ENCODE measurements at regions not wholly inside any gene's neighbourhood (a gene's known extent, or its start where the extent isn't known, plus 50 kb on each side); places are given as distances from the start of the nearest gene placed in this dataset.
"Not testable (repeated sequence)": the region's sequence is repeated elsewhere in the genome, so short reads cannot be mapped to it uniquely, and the experiment has no call there.

DNA sequence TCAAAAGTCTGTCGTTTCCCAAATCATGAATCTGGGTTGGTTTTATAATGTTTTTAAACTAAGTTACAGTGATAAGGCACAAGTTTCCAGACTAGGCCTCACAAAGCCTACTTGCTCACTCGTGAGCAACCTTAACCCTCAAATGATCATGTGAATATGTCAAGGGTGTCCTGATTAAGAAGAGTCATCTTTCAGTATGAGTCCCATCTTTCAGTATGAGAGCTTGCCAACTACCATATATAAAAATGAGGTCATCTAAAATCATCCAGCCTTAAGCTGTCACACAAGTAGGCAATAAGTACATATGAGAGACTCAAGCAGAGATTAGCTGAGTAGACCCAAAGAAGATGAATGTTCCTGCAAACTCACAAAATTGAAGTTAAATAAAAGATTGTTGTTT, 668.4 kb upstream of the FAM174A start:
- DNase-seq: no peak

DNA sequence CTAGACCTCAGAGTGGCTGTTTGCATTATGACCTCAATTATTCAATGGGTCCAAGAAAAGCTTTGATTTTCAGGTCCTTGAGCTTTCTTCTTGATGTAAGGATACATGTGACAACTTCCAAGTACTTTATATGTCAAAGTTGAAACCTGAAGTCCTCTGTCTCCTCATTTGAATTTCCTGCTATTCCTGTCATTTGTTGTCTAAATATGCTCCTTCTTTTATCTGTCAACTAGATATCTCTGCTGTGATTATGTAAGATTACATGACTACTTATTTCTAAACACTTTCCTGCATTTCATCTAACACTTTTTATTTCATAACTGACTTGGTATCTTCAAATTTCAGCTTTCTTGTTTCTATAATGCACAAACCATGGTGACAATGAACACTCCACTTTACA, 670.0 kb upstream of the FAM174A start:
- no peak for DNase-seq

DNA sequence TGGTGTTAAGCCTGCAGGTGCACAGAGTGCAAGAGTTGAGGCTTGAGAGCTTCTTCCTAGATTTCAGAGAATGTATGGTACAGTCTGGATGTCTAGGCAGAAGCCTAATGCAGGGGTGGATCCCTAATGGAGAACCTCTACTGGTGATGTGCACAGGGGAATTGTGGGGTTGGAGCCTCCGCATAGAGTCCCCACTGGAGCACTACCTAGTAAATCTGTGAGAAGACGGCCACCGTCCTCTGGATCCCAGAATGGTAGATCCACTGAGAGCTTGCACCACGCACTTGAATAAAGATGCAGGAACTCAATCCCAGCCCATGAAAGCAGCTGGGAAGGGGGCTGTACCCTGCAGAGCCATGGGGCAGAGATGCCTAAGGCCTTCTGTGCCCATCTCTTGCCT, 699.4 kb upstream of the FAM174A start:
- no peak for DNase-seq

DNA sequence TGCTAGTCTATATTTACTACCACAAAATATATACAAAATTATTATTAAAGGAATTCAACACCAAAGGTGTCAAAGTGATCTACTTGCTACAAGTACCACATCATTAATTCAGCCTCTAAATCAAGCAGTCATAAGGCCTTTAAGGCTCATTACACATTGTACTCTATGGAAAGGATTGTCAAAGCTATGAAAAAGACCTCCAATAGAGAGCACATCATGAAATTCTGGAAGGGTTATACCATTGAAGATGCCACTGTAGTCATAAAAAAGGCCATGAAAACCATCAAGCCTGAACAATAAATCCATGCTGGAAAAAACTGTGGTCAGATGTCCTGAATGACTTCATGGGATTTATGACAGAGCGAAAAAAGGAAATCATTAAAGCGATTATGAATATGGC, 708.0 kb upstream of the FAM174A start:
- DNase-seq: no peak

DNA sequence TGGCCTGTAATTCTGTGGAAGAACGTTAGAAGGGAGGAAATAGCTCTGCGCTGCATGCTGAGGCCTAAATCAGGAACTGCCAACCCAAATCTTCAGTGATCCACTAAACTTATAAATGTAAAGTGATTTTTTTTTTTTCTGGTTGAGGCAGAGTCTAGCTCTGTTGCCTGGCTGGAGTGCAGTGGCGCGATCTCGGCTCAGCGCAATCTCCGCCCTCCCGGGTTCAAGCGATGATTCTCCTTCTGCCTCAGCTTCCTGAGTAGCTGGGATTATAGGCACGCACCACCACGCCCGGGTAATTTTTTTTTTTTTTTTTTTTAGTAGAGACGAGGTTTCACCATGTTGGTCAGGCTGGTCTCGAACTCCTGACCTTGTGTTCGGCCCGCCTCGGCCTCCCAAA, 717.4 kb upstream of the FAM174A start:
- DNase-seq: no peak

DNA sequence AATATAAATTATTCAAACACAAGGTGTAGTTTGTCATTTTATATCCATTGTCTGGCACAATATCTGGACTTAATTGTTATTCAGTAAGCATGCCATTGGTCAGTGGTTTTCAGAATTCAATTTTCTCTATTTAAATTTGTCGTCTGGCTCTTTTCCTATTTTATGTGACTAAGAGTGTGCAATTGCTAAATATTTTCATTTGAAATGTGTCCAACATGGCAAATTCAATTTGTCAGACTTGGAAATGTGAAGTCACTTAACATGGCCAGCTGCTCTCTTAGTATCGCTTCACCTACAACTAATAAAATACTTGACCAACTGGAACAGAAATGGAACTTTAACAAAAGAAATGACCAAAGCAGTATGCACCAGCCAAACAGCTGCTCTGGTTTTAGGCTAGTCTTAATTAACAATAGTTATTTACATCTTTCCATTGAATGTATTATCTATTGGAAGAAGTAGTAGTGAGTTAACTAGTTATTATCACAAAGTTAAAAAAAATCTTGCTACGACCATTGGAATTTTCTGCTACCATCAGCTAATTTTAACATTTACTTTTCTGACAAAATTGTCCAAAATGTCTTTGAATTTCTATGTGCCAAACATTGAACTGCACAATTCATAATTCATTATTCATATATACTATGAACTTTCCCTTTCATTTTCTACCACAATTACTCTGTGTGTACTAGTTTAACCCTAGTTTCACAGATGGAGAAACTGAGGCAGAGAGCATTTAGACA, 720.7 kb upstream of the FAM174A start:
- DNase-seq: no peak

DNA sequence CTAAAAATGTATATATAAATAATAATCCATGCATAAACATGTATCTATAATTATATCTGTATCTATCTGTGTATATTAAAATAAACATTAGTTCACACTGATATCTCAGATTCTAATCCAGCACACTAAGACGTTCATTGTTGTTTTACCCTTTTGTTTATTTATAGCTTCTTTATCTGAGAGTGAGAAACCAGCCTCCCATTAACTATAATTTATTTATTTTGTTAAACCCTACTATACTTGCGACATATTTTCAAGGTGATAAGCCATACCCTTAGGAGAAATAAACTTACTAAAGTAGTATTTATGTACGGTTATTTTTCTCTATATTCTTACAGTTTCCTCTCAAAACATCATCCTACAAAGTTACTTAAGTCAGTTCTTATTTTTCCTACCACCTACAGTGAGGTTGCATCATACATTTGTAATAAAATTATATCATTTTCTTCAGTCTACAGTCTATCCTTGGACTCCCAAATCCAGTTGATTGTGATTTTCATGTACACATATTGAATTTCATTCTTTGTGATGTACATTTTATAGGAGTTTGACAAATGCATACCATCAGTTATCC, 726.4 kb upstream of the FAM174A start:
- no peak for DNase-seq

DNA sequence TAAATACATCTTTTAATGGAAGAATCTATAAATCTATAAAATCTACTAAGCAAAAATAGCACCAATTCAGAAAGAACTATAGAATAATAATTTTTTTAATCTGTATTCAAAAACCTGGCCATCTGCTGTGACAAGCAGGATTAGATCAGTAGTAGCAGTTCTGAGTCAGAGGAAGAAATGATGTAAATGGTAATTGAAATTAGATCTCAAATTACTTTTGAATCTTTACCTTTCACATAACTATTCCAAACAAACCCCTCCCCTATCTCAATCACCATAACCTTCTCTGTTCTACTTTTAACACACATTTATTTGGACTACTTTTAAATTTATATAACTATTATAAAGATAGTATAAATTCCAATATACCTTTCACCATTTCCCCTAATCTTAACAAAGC, 727.8 kb upstream of the FAM174A start:
- no peak for DNase-seq

DNA sequence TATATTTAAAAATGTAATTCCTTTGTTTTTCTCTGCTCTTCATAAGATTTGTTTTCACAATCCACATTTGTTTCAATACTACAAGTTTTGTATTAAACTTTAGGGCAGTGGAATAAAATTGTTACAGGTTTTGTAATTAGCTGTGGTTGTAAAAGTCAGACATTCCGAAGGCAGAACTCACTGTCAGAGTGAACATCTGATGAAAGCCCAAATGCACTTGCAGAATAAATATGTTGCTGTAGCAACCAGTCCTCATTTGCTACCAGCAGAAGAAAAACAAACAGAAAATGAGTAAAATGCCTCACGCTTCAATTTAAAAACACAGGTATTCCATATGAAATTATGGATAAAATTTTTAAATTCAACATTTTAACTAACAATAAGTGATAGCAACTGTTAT, 740.1 kb upstream of the FAM174A start:
- no peak for DNase-seq

DNA sequence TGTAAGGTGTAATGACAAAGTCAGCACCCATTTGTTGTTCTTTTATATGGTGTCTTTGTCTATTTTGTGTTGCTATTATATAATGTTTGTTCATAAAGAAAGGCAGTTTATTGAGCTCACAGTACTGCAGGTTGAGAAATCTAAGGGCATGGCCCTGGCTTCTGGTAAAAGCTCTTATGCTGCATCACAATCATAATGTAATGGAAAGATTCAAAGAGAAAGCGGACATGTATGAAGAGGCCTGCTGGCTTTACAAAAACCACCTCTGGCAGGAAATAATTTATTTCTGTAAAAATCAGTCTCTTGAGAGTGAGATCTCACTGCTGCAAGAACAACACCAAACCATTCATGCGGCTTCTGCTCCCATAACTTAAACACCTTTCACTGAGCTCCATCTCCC, 746.7 kb upstream of the FAM174A start:
- no peak for DNase-seq

DNA sequence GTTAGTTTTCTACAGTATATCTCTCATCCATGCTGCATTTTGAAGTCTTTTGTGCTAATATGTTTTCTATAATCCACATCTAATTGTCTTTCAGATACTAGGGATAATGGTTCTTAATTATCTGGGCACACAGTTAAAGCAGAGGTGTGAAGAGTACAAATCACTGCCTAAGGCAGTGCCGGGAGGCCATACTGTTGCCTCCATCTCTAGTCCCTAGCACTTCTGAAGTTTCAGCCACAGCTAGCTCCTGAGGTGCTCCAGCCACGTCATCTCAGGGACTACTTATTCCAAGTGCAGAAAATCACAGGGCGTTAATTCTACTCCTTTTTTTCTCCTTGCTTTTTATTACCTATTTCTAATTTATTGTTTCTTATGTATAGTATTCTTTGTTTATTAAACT, 760.0 kb upstream of the FAM174A start:
- no peak for DNase-seq

DNA sequence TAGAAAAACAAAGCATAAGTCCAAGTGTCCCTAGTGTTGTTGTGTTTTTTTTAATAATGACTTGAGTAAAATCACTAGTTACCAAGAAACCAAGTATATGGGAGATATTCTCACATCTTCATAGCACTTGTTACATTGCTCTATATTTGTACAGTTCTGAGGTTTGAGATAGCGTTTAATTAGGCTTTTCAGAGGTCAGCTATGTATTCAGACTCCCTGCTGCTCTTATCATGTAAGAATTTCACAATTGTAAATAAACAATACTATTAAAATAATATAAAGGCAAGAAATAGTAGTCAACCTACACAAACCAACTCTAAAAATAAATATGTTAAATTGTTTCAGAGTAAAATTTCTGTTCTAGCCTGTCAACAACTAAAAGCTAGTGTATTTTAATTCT, 761.9 kb upstream of the FAM174A start:
- no peak for DNase-seq

DNA sequence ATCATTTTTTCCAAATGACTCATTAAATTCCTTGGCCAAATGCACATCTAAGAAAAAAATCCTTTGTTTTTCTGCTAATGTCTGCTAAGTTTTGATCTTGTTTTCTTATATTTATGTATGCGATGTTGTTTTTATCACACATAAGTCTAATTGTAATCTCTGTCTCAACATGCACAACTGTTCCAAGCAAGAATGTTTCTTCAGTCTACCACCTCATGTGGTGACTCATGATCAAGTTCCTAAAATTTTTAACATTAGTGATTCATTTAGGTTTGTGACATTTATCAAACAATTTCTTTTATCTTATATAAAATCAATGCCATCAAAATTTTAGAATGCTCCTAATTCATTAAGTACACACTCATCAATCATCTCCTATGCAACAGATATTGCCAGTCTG, 763.9 kb upstream of the FAM174A start:
- no peak for DNase-seq

DNA sequence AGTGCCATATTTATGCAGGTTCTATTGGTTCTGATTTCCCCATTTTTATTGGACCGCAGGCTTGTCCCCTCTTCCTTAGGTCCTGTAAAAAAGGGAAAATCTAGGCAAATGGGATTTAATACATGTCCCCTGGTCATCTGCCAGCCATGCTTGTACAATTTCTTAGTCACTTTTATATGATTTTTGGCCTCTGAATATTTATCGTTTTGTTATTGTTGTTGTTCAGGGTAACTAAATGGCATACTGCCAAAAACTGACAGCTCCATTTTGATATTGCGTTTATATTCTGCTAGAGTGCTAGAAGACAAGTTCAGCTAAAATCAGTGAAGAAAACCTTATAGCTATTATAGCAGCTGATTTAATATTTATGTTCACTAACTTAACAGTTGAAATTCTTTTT, 770.2 kb upstream of the FAM174A start:
- DNase-seq: no peak

DNA sequence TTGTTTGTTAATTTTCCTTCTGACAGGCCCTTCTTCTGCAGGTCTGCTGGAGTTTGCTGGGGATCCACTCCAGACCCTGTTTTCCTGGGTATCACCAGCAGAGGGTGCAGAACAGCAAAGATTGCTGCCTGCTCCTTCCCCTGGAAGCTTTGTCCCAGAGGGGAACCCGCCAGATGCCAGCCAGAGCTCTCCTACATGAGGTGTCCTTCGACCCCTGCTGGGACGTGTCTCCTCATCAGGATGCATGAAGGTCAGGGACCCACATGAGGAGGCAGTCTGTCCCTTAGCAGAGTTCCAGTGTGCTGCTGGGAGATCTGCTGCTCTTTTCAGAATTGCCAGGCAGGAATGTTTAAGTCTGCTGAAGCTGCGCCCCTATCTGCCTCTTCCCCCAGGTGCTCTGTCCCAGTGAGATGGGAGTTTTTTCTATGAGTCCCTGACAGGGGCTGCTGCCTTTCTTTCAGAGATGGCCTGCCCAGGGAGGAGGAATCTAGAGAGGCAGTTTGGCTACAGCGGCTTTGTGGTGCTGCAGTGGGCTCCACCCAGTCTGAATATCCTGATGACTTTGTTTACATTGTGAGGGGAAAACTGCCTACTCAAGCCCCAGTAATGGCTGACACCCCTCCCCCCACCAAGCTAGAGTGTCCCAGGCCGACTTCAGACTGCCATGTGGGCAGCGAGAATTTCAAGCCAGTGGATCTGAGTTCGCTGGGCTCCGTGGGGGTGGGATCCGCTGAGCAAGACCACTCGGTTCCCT, 772.0 kb upstream of the FAM174A start:
- no peak for DNase-seq

DNA sequence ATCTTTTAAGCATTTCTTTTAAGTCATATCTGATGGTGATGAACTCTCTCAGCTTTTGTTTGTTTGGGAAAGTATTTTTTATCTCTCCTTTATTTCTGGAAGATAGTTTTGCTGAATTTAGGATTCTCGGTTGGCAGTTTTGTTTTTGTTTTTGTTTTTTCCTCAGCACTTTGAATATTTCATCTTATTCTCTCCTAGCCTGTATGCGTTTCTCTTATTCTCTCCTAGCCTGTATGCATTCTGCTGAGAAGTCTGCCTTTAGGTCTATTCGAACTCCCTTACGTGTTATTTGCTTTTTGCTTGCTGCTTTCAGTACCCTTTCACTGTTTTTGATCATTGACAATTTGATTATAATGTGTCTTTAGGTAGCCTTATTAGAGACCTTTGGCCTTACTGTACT, 787.8 kb upstream of the FAM174A start:
- no peak for DNase-seq

DNA sequence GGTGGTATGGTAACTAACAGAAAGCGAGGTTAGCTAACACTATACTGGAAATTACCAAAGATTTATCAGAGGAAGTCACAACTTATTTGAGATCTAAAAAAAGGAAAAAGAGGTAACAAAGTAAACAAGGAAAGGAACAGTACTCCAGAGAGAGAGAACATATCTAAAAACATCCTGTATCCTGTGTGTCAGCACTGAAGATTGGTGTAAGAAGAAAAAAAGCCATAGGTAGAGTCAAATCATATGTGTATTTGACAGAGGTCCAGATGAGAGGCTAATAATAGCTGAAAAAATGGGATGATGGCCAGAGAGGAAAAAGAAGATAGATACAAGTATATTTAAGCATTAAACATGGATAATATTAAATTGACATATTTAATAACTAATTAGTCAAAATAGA, 802.0 kb upstream of the FAM174A start:
- DNase-seq: not testable (repeated sequence)

DNA sequence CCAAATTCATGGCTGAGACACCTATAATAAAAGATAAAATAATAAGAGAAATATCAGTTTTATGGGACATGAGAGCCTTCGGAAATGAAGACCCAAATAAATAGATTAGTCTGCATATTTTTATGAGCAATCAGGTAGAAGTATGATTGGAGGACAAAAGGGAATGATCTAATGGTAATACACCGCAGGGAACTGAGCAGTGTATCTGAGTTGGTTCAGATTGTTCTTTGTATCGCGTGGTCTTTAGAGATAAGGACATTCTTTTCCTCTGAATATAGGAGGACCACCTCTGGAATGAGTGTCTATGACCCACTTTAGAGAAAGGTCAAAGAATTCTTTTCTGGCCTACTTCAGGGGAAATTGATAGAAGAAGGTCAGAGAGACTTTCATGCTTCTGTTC, 801.8 kb upstream of the CHD1 start:
- not testable (repeated sequence) for DNase-seq

DNA sequence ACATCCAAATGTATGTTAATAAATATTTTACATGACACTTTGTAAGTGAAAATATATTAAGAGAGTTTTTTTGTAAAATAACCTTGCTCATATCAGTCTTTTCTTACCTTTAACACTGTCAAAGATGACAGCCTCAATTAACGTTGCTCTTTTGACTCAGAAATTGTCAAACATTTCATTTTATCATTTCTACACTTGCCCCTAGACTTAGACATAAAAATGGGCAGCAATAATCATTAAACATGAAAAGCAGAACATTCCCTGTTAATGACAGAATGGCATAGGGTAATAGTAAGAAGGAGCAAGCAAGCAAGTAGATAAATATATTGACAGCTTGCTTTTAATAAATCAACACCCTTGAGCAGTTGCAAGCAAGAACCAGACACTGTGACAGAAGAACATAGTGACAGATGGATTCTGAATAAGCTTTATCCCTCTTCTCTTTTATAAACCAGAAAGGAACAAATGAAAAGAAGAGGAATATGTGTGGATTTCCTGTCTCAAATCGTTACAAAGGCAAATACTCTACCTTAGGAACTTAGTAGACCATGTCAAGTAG, 796.0 kb upstream of the CHD1 start:
- peak; percentile 55 to 73 for DNase-seq

DNA sequence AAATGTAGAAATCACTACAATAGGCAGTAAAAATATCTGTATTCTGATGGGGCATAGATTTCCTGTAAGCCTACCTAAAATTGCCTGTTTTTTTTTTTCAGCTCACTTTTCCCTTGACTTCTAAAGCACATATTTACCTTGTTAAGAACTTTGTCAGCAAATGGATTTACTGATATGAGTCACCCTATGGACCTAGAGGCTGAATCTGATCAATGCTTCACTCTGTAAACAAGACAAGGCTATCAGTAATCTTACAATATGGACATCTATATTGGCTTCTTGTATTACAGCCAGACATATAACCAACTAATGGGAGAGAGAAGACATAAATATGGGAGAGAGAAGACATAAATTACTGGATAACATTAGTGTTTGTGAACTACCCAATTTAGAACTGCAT, 792.7 kb upstream of the CHD1 start:
- DNase-seq: peak; percentile 34

DNA sequence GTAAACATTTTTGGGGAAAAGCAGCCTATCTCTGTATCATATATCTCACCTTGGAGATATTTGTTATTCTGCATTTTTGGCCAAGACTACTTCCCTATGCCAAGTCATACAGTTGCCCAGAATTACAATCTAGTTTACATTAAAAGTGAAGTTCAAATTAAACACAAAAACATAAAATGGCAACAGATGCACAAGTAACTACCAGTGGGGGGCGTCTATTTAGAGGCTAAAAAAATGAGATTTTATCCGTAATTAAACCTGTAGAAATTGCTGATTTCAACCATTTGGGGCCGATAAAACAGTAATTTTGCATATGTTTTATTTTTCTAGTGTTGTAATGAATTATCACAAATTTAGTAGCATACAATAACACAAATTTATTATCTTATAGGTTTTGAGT, 787.1 kb upstream of the CHD1 start:
- no peak for DNase-seq

DNA sequence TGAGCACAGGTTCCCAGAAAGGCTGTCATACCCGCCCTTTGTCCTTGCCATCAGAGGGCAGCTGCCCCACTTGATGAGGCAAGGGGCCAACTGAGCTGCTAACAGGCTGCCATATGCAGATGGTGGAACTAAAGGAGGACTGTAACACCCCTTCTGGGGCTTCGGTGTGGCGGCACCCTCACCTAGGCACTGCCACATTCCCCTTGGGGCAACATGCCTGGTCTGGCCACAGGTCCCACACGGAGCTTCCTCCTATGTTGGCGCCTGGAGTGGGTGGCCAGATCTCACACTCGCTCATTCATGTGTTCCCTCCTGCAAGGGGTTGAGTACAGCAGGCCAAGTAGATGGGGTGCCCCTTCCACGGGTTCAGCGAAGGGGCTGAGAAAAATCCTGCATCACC, 777.4 kb upstream of the CHD1 start:
- no peak for DNase-seq

DNA sequence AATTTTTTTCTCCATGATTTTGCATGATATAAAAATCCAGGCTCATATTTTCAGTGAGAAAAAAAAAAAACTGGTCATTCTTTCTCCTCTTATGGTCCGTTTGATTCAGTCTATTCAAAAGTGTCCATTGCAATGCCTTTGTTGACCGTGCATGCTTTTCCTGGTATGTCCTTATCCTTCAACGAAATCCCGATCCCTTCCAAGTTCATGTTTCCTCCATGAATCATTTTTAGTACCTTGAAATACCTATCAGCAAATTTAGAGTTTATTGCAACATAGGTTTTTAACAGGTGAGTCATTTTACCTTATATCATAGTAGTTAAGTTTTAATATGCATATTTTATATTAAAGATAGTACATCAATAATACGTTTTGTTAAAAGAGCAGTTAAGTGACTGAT, 773.8 kb upstream of the CHD1 start:
- no peak for DNase-seq

DNA sequence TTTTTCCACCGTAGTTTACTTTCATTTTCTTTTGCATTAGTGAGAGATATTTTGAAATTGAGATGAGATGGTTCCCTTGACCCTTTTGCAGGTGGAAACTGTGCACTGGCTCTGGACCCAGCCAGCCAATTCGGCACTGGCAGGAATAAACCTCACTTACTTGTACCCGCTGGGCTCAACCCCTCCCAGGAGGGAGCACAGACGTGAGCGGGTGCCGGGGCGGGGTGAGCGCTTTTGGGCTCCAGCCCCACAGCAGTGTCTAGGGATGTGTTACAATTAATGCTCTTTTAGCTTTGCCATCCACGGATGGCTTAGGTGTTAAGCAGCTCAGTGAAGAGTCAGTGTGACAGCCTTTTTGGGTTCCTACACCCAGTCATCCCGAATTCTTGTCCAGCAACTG, 766.1 kb upstream of the CHD1 start:
- DNase-seq: no peak

Data from SHP77 (cell line).